ENCODE measurements at regions not wholly inside any gene's neighbourhood (a gene's known extent, or its start where the extent isn't known, plus 50 kb on each side); places are given as distances from the start of the nearest gene placed in this dataset.
"Not testable (repeated sequence)": the region's sequence is repeated elsewhere in the genome, so short reads cannot be mapped to it uniquely, and the experiment has no call there.

DNA sequence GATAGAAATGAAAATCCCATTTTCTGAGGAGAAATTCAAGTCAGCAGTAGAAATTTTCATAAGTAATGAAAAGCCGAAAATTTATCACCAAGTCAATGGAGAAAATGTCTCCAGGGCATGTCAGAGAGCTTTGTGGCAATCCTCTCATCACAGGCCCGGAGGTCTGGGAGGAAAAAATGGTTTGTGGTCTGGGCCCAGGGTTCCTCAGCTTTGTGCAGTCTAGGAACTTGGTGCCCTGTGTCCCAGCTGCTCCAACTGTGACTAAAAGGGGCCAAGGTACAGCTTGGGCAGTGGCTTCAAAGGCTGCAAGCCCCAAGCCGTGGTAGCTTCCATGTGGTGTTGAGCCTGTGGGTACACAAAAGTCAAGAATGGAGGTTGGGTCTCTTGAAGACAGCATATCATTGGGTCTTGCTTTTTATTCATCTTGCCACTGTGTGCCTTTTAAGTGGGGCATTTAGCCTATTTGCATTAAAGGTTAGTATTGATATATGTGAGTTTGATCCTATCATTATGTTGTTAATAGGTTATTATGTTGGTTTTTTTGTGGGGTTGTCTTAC is 608.5 kb downstream of the PDHA2 start:
- TF ChIP-seq, protein P1, sequence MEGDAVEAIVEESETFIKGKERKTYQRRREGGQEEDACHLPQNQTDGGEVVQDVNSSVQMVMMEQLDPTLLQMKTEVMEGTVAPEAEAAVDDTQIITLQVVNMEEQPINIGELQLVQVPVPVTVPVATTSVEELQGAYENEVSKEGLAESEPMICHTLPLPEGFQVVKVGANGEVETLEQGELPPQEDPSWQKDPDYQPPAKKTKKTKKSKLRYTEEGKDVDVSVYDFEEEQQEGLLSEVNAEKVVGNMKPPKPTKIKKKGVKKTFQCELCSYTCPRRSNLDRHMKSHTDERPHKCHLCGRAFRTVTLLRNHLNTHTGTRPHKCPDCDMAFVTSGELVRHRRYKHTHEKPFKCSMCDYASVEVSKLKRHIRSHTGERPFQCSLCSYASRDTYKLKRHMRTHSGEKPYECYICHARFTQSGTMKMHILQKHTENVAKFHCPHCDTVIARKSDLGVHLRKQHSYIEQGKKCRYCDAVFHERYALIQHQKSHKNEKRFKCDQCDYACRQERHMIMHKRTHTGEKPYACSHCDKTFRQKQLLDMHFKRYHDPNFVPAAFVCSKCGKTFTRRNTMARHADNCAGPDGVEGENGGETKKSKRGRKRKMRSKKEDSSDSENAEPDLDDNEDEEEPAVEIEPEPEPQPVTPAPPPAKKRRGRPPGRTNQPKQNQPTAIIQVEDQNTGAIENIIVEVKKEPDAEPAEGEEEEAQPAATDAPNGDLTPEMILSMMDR (conservative IDR thresholded peaks at IDR 0.05; ENCODE audit: low read depth, low read length) = no peak
- no peak for DNase-seq (ENCODE audit: low read depth)
- H3K4me3 ChIP-seq (ENCODE audit: low read depth, low read length) = no peak overlapping the region

DNA sequence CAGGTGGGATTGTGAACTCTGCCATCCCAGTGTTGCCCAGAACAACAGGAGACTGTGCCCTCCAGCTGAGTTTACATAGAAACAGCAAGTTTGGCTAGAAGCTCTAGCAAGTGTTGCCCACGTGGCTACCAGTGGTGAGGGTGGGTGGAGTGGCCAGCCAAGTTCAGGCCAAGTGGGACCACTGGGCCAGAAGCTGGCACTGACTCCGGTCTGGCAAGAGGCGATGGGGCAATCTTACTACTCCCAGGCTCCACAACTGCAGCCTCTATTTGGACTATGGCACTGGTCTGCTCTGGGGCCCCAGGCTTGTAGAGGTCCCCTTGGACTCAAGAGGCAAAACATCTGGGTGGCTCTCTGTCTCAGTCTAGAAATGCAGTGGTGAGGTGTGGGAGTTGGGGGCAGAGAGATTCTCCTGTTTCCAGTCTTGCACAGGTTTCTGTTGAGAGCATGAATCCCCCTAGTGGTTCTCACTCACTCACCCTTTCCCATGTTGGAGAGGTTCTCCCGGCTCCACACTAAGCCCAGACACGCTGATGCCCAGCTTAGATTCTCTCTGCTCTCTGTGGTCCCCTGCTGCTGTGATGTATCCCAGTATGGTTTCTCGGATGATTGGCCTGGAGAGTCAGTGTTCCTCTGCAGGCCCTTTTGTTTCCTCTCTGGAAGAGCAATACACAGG is 615.3 kb downstream of the PDHA2 start:
- TF ChIP-seq, protein P1 (conservative IDR thresholded peaks at IDR 0.05; ENCODE audit: low read depth, low read length) = no peak
- H3K4me3 ChIP-seq (ENCODE audit: low read depth, low read length) = no peak overlapping the region
- DNase-seq (ENCODE audit: low read depth) = no peak

DNA sequence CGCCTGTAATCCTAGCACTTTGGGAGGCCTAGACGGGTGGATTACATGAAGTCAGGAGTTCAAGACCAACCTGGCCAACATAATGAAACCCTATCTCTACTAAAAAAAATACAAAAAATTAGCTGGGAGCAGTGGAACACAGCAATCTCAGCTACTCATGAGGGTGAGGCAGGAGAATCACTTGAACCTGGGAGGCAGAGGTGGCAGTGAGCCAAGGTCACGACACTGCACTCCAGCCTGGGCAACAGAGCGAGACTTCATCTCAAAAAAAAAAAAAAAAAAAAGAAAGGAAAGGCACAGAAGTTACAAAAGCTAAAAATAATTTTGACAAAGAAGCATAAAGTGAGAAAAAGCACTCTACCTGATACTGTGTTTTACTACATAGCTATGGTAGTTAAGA is 618.1 kb downstream of the PDHA2 start:
- DNase-seq (ENCODE audit: low read depth) = not testable (repeated sequence)

DNA sequence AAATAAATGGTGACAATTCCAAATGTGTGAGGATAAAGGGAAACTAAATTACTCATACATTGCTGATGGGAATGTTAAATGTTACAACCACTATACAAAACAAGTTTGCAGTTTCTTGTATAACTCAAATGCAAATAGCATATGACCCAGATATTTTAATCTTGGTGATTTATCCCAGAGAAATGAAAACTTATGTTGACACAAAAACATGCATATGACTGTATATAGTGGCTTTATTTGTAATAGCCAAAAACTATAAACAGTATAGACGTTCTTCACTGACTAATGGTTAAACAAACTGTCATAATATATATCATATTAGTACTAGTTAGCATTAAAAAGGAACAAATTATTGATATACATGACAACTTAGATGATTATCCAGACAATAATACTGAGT is 619.2 kb downstream of the PDHA2 start:
- TF ChIP-seq, protein P1 (conservative IDR thresholded peaks at IDR 0.05; ENCODE audit: low read depth, low read length) = no peak
- H3K4me3 ChIP-seq (ENCODE audit: low read depth, low read length) = no peak overlapping the region
- no peak for DNase-seq (ENCODE audit: low read depth)

More for the DNA sequence above, 618.1 kb downstream of the PDHA2 start:
- H3K4me3 ChIP-seq (ENCODE audit: low read depth, low read length) = not testable (repeated sequence)

DNA sequence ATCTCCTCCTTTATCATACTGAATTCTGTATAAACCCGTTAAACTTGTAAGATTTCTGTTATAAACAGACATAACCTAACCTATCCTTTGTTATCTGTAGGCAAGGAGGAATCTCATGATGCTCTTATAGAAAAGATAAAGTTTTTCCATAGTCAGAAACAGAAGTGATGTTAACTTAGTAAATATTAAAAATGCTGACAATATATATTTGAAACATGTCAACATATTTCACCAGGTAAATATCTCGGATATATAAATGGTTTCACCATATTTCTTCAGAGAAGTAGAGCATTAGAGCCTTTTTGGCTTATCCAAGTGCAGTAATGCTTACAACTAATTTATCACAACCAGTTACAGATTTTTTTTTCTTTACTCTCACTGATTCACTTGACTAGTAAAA is 625.9 kb downstream of the PDHA2 start:
- DNase-seq (ENCODE audit: low read depth) = no peak
- H3K4me3 ChIP-seq (ENCODE audit: low read depth, low read length) = no peak overlapping the region
- TF ChIP-seq, protein P1 (conservative IDR thresholded peaks at IDR 0.05; ENCODE audit: low read depth, low read length) = no peak

DNA sequence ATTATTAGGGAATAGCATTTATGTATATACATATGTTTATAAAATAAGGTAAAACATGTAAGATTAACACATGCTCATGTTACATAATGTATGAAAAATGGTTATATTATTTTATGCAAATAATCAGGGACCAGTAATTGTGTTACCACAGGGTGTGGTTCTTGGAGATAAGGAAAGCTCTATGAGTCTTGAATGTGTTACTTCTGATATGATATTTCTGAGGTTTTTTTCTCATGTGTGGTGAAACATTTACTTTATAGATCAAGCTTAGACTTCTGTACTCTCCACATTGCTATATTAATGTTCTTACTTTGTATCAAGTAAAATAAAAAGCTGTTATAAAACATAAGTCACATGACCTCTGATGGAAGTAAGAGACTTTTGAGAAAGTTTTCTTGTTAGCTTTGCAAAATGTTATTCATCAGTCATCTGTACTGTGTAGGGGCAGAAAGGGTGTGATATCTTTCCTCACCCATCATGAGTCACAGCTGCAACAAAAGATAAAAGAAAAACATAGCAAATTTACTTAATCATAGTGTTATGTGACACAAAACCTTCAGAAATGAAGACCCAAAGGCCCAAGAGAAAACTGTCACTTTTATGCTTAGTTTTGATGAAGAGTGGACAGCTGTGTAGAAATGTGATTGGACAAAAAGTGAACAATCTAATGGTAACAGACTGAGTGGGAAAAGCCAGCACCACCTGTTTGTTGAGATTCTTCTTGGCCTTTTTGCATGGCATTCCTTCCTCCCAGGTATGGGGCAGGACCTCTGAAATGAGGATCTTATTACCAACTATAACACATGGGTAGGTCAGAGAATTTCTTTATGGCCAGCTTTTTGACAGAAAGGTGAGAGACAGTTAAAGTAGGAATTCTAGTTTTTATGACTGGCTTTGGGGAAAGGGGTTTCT is 632.3 kb downstream of the PDHA2 start:
- TF ChIP-seq, protein P1 (conservative IDR thresholded peaks at IDR 0.05; ENCODE audit: low read depth, low read length) = no peak
- no peak for DNase-seq (ENCODE audit: low read depth)
- no peak overlapping the region for H3K4me3 ChIP-seq (ENCODE audit: low read depth, low read length)

DNA sequence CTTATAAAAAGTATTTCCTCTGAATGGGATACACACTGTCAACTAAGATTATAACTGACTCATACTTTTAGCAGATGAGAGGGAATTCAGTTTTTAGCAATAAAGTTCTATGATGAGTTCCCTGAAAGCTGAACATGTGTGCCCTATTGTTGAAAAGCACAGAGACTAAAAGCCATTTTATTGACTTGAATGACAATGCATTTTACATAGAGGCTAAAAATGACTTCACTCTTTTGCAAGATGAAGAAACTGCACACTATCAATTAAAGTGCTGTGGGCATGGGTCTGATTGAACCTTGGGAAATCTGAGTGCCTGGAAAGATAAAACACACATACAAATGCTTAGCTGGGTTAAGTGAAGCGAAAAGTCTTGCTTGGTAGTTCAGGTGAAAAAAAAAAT is 633.4 kb downstream of the PDHA2 start:
- peak; percentile 10 for DNase-seq (ENCODE audit: low read depth)
- TF ChIP-seq, protein P1 (conservative IDR thresholded peaks at IDR 0.05; ENCODE audit: low read depth, low read length) = no peak
- no peak overlapping the region for H3K4me3 ChIP-seq (ENCODE audit: low read depth, low read length)
